Fibroblast of peridontal ligament (primary cell): ENCODE measurements at regions not wholly inside any gene's neighbourhood (a gene's known extent, or its start where the extent isn't known, plus 50 kb on each side); places are given as distances from the start of the nearest gene placed in this dataset.
"Not testable (repeated sequence)": the region's sequence is repeated elsewhere in the genome, so short reads cannot be mapped to it uniquely, and the experiment has no call there.

Experiments
- DNase-seq: peaks from one replicate; pipeline ENCODE4 v3.0.0-alpha.2; 2010; ENCODE audit errors: extremely low read depth

GRCh38 chr12:28023156-28023887, 50.8 kb upstream of the PTHLH start:
- peak; percentile 83 for DNase-seq

- peak; percentile 77 for DNase-seq
Measured at GRCh38 chr12:28024231-28024995, 51.9 kb upstream of the PTHLH start.

GRCh38 chr12:28025821-28026505, 53.4 kb upstream of the PTHLH start:
- DNase-seq, result no peak

- DNase-seq, result no peak
Measured at GRCh38 chr12:28026701-28027100, 54.2 kb upstream of the PTHLH start.

GRCh38 chr12:28027328-28027727, 54.8 kb upstream of the PTHLH start:
- peak; percentile 18 for DNase-seq

- DNase-seq, result no peak
Measured at GRCh38 chr12:28027947-28028724, 55.6 kb upstream of the PTHLH start.

- peak; percentile 36 for DNase-seq
Measured at GRCh38 chr12:28032811-28033537, 60.4 kb upstream of the PTHLH start.

GRCh38 chr12:28033538-28033915, 61.0 kb upstream of the PTHLH start:
- DNase-seq, result peak; percentile 44

- no peak for DNase-seq
Measured at GRCh38 chr12:28034271-28034670, 61.7 kb upstream of the PTHLH start.

- DNase-seq, result peak; percentile 76
Measured at GRCh38 chr12:28035500-28035899, 63.0 kb upstream of the PTHLH start.

- DNase-seq, result no peak
Measured at GRCh38 chr12:28036940-28037339, 64.4 kb upstream of the PTHLH start.

- DNase-seq, result no peak
Measured at GRCh38 chr12:28040246-28040645, 67.7 kb upstream of the PTHLH start.

GRCh38 chr12:28046600-28046999, 74.1 kb upstream of the PTHLH start:
- DNase-seq, result not testable (repeated sequence)

- DNase-seq, result no peak
Measured at GRCh38 chr12:28050606-28051005, 78.1 kb upstream of the PTHLH start.

- peak; percentile 92 for DNase-seq
Measured at GRCh38 chr12:28051516-28052354, 79.2 kb upstream of the PTHLH start.

- DNase-seq, result no peak
Measured at GRCh38 chr12:28053564-28053963, 81.0 kb upstream of the PTHLH start.

- DNase-seq, result no peak
Measured at GRCh38 chr12:28054583-28054982, 82.0 kb upstream of the PTHLH start.

- DNase-seq, result no peak
Measured at GRCh38 chr12:28057856-28058615, 85.5 kb upstream of the PTHLH start.

GRCh38 chr12:28059220-28059619, 86.7 kb upstream of the PTHLH start:
- DNase-seq, result no peak

- DNase-seq, result peak; percentile 54
Measured at GRCh38 chr12:28059668-28060067, 87.1 kb upstream of the PTHLH start.
